GM12865 (cell line): ENCODE measurements at regions not wholly inside any gene's neighbourhood (a gene's known extent, or its start where the extent isn't known, plus 50 kb on each side); places are given as distances from the start of the nearest gene placed in this dataset.

ENCODE experiments used
- DNase-seq: peaks from one replicate; pipeline ENCODE4 v3.0.0; 2010; ENCODE audit warnings: low read depth
- H3K4me3 ChIP-seq: 2 replicates; pipeline ENCODE4 v1.5.1; 2011; ENCODE audit warnings: mild to moderate bottlenecking, low read depth, low read length, control low read depth
- CTCF ChIP-seq: IDR thresholded peaks from 2 replicates; pipeline ENCODE4 v1.5.1; 2011; ENCODE audit warnings: low read length, control low read depth, low read depth, inconsistent platforms; ENCODE audit not compliant: insufficient read depth; ENCODE audit errors: missing control alignments

GRCh38 chr4:177194906-177195305 is 114.8 kb upstream of the NEIL3 start:
- no peak for TF ChIP-seq CTCF

DNA sequence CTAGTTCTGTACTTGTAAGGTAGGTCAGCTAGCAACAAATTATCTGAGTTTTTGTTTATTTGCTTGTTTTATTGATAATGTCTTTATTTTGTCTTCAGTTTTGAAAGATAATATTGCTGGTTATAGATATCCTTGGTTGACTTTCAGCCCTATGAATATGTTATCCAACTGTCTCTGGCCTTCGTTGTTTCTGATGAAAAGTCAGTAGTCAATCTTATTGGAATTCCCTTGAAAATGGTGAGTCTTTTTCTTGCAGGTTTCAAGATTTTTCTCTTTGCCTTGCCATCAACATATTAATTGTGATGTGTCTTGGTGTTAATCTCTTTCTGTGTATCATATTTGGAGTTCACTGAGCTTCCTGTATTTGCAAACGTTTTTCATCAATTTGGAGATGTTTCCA is 113.1 kb upstream of the NEIL3 start:
- no peak for TF ChIP-seq CTCF
- DNase-seq: no peak
- H3K4me3 ChIP-seq: no peak overlapping the region

More at GRCh38 chr4:177194906-177195305, 114.8 kb upstream of the NEIL3 start:
- no peak overlapping the region for H3K4me3 ChIP-seq
- no peak for DNase-seq

GRCh38 chr4:177201614-177202013 is 108.1 kb upstream of the NEIL3 start:
- no peak overlapping the region for H3K4me3 ChIP-seq
- TF ChIP-seq CTCF: no peak
- DNase-seq: no peak

DNA sequence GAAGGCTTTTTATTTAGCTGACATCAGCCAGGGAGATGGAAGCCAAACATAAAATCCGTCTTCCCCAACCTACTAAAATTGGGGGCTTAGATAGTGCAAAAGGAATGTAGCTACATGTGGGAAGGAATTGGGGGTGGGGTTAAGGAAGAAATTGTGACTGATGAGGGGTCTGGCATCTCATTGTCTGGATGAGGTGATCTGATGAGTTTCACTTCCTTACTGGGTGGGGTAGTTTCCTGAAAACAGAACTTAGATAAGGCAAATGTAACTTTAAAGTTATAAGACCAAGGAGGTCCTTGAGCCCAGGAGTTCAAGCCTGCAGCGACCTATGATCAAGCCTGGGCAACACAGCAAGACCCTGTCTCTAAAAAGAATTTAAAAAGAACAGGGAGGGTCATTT is 105.5 kb upstream of the NEIL3 start:
- H3K4me3 ChIP-seq: no peak overlapping the region

GRCh38 chr4:177214935-177215334 is 94.7 kb upstream of the NEIL3 start:
- TF ChIP-seq CTCF: no peak
- DNase-seq: no peak
- no peak overlapping the region for H3K4me3 ChIP-seq

More for the DNA sequence above, 105.5 kb upstream of the NEIL3 start:
- no peak for DNase-seq
- TF ChIP-seq CTCF: no peak

DNA sequence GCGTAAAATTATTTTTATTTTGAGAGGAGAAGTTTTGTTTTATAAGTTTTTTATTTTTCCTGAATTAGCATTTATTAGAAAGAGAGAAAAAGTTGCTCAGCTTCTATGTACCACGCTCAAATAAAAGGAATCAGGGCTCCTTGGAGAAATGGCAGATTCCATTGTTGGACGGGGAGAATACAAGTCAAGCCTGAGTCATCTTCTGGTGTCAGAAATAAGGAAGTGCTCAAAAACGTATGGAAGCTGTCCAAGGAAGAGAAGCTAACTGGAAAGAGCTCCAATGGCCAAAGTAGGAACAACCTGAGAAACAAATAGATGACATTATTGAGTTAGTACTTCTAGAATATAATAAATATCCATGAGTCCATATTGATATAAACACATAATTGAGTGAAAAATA is 89.3 kb upstream of the NEIL3 start:
- H3K4me3 ChIP-seq: no peak overlapping the region
- no peak for TF ChIP-seq CTCF
- DNase-seq: no peak

DNA sequence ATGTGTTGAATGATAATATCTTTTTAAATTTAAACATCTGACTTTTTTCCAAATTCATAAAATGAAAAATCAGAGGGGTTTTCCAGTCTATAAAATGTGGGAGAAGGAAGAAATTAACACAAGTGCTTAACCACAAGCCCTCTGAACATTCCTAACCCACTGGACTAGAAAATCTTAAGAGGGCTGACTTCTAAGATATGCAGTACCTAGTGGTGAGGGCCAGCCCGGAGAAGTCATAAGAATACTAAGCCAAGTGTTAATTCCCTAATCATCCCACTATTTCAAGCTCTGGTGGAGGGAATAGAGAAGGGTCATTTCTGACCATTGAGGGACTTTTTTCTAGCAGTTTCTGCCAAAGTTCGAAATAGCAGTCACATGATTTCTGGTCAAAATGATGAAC is 86.9 kb upstream of the NEIL3 start:
- DNase-seq: no peak
- TF ChIP-seq CTCF: no peak
- no peak overlapping the region for H3K4me3 ChIP-seq
